ENCODE measurements at regions not wholly inside any gene's neighbourhood (a gene's known extent, or its start where the extent isn't known, plus 50 kb on each side); places are given as distances from the start of the nearest gene placed in this dataset.

DNA sequence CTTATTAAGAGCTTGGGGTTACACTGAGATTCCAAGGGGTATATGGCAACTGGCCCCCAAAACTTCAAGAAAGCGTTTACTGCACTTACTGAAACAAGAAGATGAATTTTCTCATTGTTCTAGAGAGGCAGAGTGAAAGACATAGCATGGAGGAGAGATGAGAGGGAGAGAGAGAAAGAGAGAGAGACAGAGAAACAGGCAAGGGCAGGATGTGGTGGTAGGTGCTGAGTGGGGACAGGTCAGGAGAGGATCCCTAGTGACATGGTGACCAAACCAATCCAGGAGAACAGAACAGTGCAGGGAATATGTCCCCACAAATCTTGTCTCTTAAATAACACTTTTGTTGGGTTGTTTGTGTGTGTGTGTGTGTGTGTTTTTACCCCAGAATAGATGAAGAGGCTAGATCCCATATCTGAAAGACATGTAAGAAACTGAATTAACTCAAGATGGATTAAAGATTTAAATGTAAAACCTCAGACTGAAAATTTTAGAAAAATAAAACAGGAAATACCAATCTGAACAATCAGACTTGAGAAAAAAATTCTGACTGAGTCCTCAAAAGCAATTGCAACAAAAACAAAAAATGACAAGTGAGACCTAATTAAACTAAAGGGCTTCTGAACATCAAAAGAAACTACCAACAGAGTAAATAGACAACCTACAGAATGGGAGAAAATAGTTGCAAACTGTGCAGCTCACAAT lies 202.2 kb downstream of the QDPR start:
- no peak overlapping the region for H3K27ac ChIP-seq (ENCODE audit: low read depth, low read length)
- H3K4me3 ChIP-seq (ENCODE audit: low read length): no peak overlapping the region
- H4K20me1 ChIP-seq (ENCODE audit: control insufficient read depth, insufficient read depth, low read depth, low read length): no peaks in the 10 kb centered on the region
- H3K79me2 ChIP-seq (ENCODE audit: control insufficient read depth, low read length): no peaks in the 10 kb centered on the region
- no peaks in the 10 kb centered on the region for H3K9me2 ChIP-seq (replicated peaks; ENCODE audit: control insufficient read depth, low read length)
- no peaks in the 10 kb centered on the region for H3K27me3 ChIP-seq (ENCODE audit: control insufficient read depth, low read length)
- no peaks in the 10 kb centered on the region for H3K9me3 ChIP-seq (ENCODE audit: control insufficient read depth, insufficient read depth, low read length)
- no peak for TF ChIP-seq EZH2phosphoT487 (IDR thresholded peaks at IDR 0.05; ENCODE audit: borderline replicate concordance, low read length)
- TF ChIP-seq CTCF (IDR thresholded peaks at IDR 0.05; ENCODE audit: low read depth, low read length, poor library complexity, severe bottlenecking): no peak
- H3K4me2 ChIP-seq (ENCODE audit: low read length): no peak overlapping the region
- H3K36me3 ChIP-seq (ENCODE audit: control insufficient read depth, low read length): no peaks in the 10 kb centered on the region
- peaks cover 7% of the 10 kb centered on the region for H3K4me1 ChIP-seq (ENCODE audit: control insufficient read depth, low read length)
- H3F3A ChIP-seq (ENCODE audit: control insufficient read depth, insufficient read depth): no peaks in the 10 kb centered on the region

DNA sequence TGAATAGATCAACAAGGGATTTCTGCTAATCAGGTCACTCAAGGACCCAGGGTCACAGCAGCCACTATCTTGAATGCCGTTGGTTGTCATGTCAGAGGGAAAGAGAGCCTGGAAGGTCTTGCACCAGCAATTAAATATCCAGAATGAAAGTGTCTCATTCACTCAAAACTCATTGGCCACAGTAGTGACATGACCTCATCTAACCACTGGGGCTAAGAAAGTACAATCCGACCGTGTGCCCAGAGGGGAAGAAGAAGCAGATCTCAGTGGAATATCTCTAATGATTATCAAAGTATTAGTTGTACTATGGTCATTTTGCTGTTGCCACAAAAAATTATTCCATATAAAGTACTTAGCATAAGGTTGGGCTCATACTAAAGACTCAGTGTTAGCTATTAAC lies 210.0 kb downstream of the QDPR start:
- Histone ChIP-seq H4K20me1 (ENCODE audit: control insufficient read depth, insufficient read depth, low read depth, low read length) (no peaks in the 10 kb centered on the region), H3K9me2 (replicated peaks; ENCODE audit: control insufficient read depth, low read length) (no peaks in the 10 kb centered on the region), H3K4me3 (ENCODE audit: low read length) (no peak overlapping the region), H3K4me1 (ENCODE audit: control insufficient read depth, low read length) (no peaks in the 10 kb centered on the region), H3K27me3 (ENCODE audit: control insufficient read depth, low read length) (no peaks in the 10 kb centered on the region), H3K9me3 (ENCODE audit: control insufficient read depth, insufficient read depth, low read length) (no peaks in the 10 kb centered on the region), H3K36me3 (ENCODE audit: control insufficient read depth, low read length) (no peaks in the 10 kb centered on the region), H3K79me2 (ENCODE audit: control insufficient read depth, low read length) (no peaks in the 10 kb centered on the region), H3K4me2 (ENCODE audit: low read length) (no peak overlapping the region), H3K27ac (ENCODE audit: low read depth, low read length) (no peak overlapping the region), H3F3A (ENCODE audit: control insufficient read depth, insufficient read depth) (no peaks in the 10 kb centered on the region)
- no peak for TF ChIP-seq CTCF (IDR thresholded peaks at IDR 0.05; ENCODE audit: low read depth, low read length, poor library complexity, severe bottlenecking)
- TF ChIP-seq EZH2phosphoT487 (IDR thresholded peaks at IDR 0.05; ENCODE audit: borderline replicate concordance, low read length): no peak

- Histone ChIP-seq H3K4me2 (ENCODE audit: low read length) (no peak overlapping the region), H3K27ac (ENCODE audit: low read depth, low read length) (no peak overlapping the region), H4K20me1 (ENCODE audit: control insufficient read depth, insufficient read depth, low read depth, low read length) (no peaks in the 10 kb centered on the region), H3K9me2 (replicated peaks; ENCODE audit: control insufficient read depth, low read length) (no peaks in the 10 kb centered on the region), H3K36me3 (ENCODE audit: control insufficient read depth, low read length) (no peaks in the 10 kb centered on the region), H3K4me3 (ENCODE audit: low read length) (no peak overlapping the region), H3F3A (ENCODE audit: control insufficient read depth, insufficient read depth) (no peaks in the 10 kb centered on the region), H3K4me1 (ENCODE audit: control insufficient read depth, low read length) (no peaks in the 10 kb centered on the region), H3K9me3 (ENCODE audit: control insufficient read depth, insufficient read depth, low read length) (no peaks in the 10 kb centered on the region), H3K27me3 (ENCODE audit: control insufficient read depth, low read length) (no peaks in the 10 kb centered on the region), H3K79me2 (ENCODE audit: control insufficient read depth, low read length) (no peaks in the 10 kb centered on the region)
- TF ChIP-seq EZH2phosphoT487 (IDR thresholded peaks at IDR 0.05; ENCODE audit: borderline replicate concordance, low read length): no peak
- no peak for TF ChIP-seq CTCF (IDR thresholded peaks at IDR 0.05; ENCODE audit: low read depth, low read length, poor library complexity, severe bottlenecking)
These were observed 210.6 kb downstream of the QDPR start for GRCh38 chr4:17301266-17301665.

All from DOHH2 (cell line).